GM12878 (cell line): ENCODE measurements at regions not wholly inside any gene's neighbourhood (a gene's known extent, or its start where the extent isn't known, plus 50 kb on each side); places are given as distances from the start of the nearest gene placed in this dataset.

Source experiments
- ATAC-seq: fragments of 200-7000 bp; cut with Tn5 transposase; 3 replicates; pipeline ENCODE4 v1.9.1; 2020; ENCODE audit warnings: mild to moderate bottlenecking, moderate library complexity
- BruUV-seq: library from RNA; stranded (reverse); fragments of 400-500 nt; replicated peaks from 2 replicates; lab custom pipeline; 2021; lab: Mats Ljungman, UMichigan
- CTCF ChIA-PET: fragments of 300-600 bp; sonication (Branson Sonifier 250); formaldehyde crosslinking; extraction: SDS; loops from one replicate; lab custom pipeline; 2021; ENCODE audit warnings: inconsistent platforms; lab: Yijun Ruan, JAX
- POLR2A ChIA-PET: fragments of 350-600 bp; formaldehyde crosslinking; extraction: SDS; loops from one replicate; lab custom pipeline; 2021; ENCODE audit warnings: inconsistent platforms; lab: Charles Lee
- RAD21 ChIA-PET: fragments of 300-600 bp; sonication (Branson Sonifier 250); formaldehyde crosslinking; loops from one replicate; lab custom pipeline; 2023; ENCODE audit warnings: antibody characterized with exemption; ENCODE audit not compliant: unreplicated experiment; lab: Charles Lee
- SMC1A ChIA-PET: fragments of 300-600 bp; sonication (Branson Sonifier 250); formaldehyde crosslinking; loops from one replicate; lab custom pipeline; 2023; ENCODE audit not compliant: unreplicated experiment, uncharacterized antibody; lab: Charles Lee
- DNase-seq: peaks from one replicate; pipeline ENCODE4 v3.0.0-alpha.2; 2011; ENCODE audit warnings: low read depth, low spot score
- FAIRE-seq: peaks from 3 replicates; lab custom pipeline; 2011; peaks lifted over from hg19 to GRCh38; lab: Jason Lieb, UNC
- H2AFZ ChIP-seq: 2 replicates; pipeline ENCODE4 v1.6.0; 2011; ENCODE audit warnings: low read depth, low read length, control low read depth; ENCODE audit not compliant: control insufficient read depth
- H3K27ac ChIP-seq: 2 replicates; pipeline ENCODE4 v1.5.1; 2011; ENCODE audit warnings: control low read depth; ENCODE audit not compliant: control insufficient read depth, insufficient read depth
- H3K27me3 ChIP-seq, 2 experiments: replicated peaks in 1 of 2; 2 replicates each; pipeline versions ENCODE4 v1.6.0 to v1.6.1; 2011; ENCODE audit warnings: low read length in 1 of 2; ENCODE audit not compliant: control insufficient read depth in 2 of 2, insufficient read depth in 2 of 2
- H3K36me3 ChIP-seq, 2 experiments: 2 replicates each; pipeline ENCODE4 v1.5.1; 2011; ENCODE audit warnings: low read length in 1 of 2; ENCODE audit not compliant: control insufficient read depth in 2 of 2, insufficient read depth in 2 of 2
- H3K4me1 ChIP-seq: 2 replicates; pipeline ENCODE4 v1.6.1; 2011; ENCODE audit warnings: mild to moderate bottlenecking, low read length, moderate library complexity, mixed read lengths; ENCODE audit not compliant: control insufficient read depth, insufficient read depth
- H3K4me2 ChIP-seq: 2 replicates; pipeline ENCODE4 v1.6.0; 2011; ENCODE audit warnings: control low read depth; ENCODE audit not compliant: control insufficient read depth, insufficient read depth
- H3K4me3 ChIP-seq: fragments of 200-600 bp; sonication (generic); 2 replicates; pipeline ENCODE4 v1.5.1; 2016
- H3K79me2 ChIP-seq: 2 replicates; pipeline ENCODE4 v1.6.0; 2011; ENCODE audit warnings: low read length; ENCODE audit not compliant: control insufficient read depth, insufficient read depth
- H3K9ac ChIP-seq: 2 replicates; pipeline ENCODE4 v1.8.0; 2011; ENCODE audit warnings: low read length, control low read depth, mixed read lengths; ENCODE audit not compliant: control insufficient read depth, insufficient read depth
- H3K9me3 ChIP-seq: replicated peaks from 3 replicates; pipeline ENCODE4 v1.5.1; 2011; ENCODE audit warnings: mild to moderate bottlenecking, low read length; ENCODE audit not compliant: control insufficient read depth, insufficient read depth
- H4K20me1 ChIP-seq: 2 replicates; pipeline ENCODE4 v1.6.0; 2011; ENCODE audit not compliant: control insufficient read depth, insufficient read depth
- EZH2 ChIP-seq: IDR thresholded peaks from 2 replicates; pipeline ENCODE4 v1.6.1; 2012; ENCODE audit warnings: low read depth, mild to moderate bottlenecking, control low read depth, inconsistent platforms, low read length, borderline replicate concordance; ENCODE audit not compliant: control insufficient read depth
- HDAC6 ChIP-seq: fragments of 200-600 bp; sonication (generic); IDR thresholded peaks from one replicate; pipeline ENCODE4 v1.8.0; 2017; ENCODE audit warnings: antibody characterized with exemption; ENCODE audit not compliant: unreplicated experiment
- RB1 ChIP-seq: fragments of 450-650 bp; formaldehyde crosslinking; IDR thresholded peaks from 2 replicates; pipeline ENCODE4 v1.6.1; 2017; ENCODE audit warnings: mild to moderate bottlenecking, borderline replicate concordance
- SMAD1 ChIP-seq: fragments of 450-650 bp; IDR thresholded peaks from 2 replicates; pipeline ENCODE4 v1.6.1; 2018; ENCODE audit warnings: mild to moderate bottlenecking, low read depth; ENCODE audit not compliant: partially characterized antibody
- ZNF384 ChIP-seq: IDR thresholded peaks from 2 replicates; pipeline ENCODE4 v1.6.1; 2012; ENCODE audit warnings: low read depth, mild to moderate bottlenecking, low read length, improper control_type of control experiment, borderline replicate concordance
- WGBS: methylation state at CpG from one replicate; pipeline ENCODE4 v1.1.6; 2016; ENCODE audit warnings: low lambda C conversion rate; ENCODE audit not compliant: insufficient replicate concordance, insufficient coverage; ENCODE audit errors: missing lambda C conversion rate; 5-methylcytosine and 5-hydroxymethylcytosine counted together
- in situ Hi-C: fragments of 300-500 bp; cut with MboI; formaldehyde crosslinking; loops from 9 replicates; pipeline ENCODE4 v1.14.3; 2018; ENCODE audit warnings: mixed read lengths
- intact Hi-C: fragments of 100-400 bp; cut with micrococcal nuclease; formaldehyde crosslinking; loops from one replicate; pipeline ENCODE4 v1.14.2; 2022; ENCODE audit not compliant: unreplicated experiment

DNA sequence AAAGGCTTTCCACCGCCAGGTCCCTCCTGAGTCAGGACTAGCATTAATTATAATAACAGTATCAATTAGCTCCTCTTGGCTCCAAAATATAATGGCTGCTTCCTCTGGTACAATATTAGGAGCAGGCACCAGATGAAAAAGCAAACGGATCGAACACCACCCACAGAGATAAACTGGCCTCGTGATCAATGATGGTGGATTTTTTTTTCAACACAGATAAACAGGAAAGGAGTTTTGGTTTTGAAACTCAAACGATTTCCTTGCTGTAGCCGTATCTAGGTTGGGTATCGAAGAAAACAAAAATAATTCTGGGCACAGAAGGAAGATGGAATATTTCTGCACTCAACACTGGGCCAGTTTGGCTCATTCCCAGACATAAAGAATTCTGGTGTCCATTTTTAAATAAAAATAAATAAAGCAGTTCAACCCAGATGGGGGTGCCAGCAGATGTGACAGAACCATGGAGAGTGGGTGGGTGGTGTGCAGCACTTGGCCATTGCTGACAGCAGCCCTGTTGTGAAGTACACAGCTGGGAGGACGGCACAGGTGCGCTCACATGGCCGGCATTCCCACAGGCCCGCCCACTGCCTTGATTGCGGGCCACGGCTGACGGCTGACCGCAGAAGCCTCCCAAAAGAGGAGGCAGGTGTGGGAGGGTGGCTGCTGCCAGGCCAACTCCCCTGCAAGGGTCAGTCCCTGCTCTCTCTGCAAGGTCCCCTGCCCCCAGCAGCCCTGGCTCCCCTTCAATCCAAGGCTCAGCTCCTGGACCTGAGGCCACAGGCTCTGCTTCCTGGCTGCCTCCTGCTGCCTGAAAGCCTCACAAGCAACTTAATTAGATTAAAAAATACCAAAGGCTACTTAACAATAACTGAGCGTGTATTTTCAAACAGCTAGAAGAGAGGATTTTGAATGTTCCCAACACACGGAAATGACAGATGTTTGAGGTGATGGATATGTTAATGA, 351.9 kb upstream of the ID2 start:
- RAD21 ChIA-PET, result no interaction called here
- POLR2A ChIA-PET, result interaction anchor here (1.0 kb wide), 1 partner anchor 64 kb away, joined by 3 read pairs; no protein-coding TSS in a partner anchor

DNA sequence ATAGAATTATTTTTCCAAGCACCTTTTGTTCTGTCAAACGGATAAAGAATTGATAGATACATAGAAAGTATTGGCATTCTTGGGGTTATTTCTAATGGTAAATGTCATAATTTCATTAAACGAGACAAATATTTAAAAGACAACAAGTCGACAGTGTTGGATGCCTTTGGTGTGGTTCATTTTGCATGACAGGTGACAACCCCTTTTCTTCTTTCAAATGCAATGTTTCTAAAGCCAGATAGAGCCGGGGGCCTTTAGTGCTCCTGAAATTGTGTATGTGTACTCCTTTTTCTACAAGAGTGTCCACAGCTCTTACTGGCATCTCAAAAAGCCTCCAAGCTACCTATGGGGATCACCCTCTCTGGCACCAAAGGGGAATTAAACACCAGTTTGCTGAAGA, 350.8 kb upstream of the ID2 start:
- Histone ChIP-seq H3K27me3 (no peaks in the 10 kb centered on the region), H3K9me3 (no peaks in the 10 kb centered on the region; the same call in 2 of the 3 replicates), H3K36me3 (no peaks in the 10 kb centered on the region), H3K4me3 (no peak overlapping the region), H3K4me1 (no peaks in the 10 kb centered on the region), H3K4me2 (no peak overlapping the region), H3K9ac (no peak overlapping the region), H3K27ac (no peak overlapping the region), H3K79me2 (no peaks in the 10 kb centered on the region), H4K20me1 (no peaks in the 10 kb centered on the region), H2AFZ (no peak overlapping the region)
- ChIA-PET RAD21 (no interaction called here), CTCF (no interaction called here), SMC1A (interaction anchor here (1.0 kb wide), 1 partner anchor 139 kb away, joined by 3 read pairs; no protein-coding TSS in a partner anchor), POLR2A (no interaction called here)
- no peak for FAIRE-seq
- WGBS, result 64% methylated on average over 4 of the region's 4 CpGs
- no peak for DNase-seq
- BruUV-seq, result no TSS peak
- ATAC-seq, result no peak
- intact Hi-C loops, result no loop called here
- in situ Hi-C loops, result no loop called here
- no peak for TF ChIP-seq ZNF384
- TF ChIP-seq EZH2, result no peak
- no peak for TF ChIP-seq RB1
- no peak for TF ChIP-seq SMAD1

More for the DNA sequence above, 351.9 kb upstream of the ID2 start:
- ChIA-PET SMC1A (interaction anchor here (1.0 kb wide), 1 partner anchor 138 kb away, joined by 3 read pairs; no protein-coding TSS in a partner anchor), CTCF (no interaction called here)
- Histone ChIP-seq H3K36me3 (no peaks in the 10 kb centered on the region), H3K9ac (no peak overlapping the region), H3K27ac (no peak overlapping the region), H3K4me2 (no peak overlapping the region), H4K20me1 (no peaks in the 10 kb centered on the region), H3K27me3 (no peaks in the 10 kb centered on the region), H3K4me1 (no peaks in the 10 kb centered on the region), H2AFZ (no peak overlapping the region), H3K9me3 (no peaks in the 10 kb centered on the region; the same call in 2 of the 3 replicates), H3K79me2 (no peaks in the 10 kb centered on the region), H3K4me3 (no peak overlapping the region)
- 66% methylated on average over 17 of the region's 17 CpGs for WGBS
- TF ChIP-seq HDAC6, result no peak
- FAIRE-seq (no peak), DNase-seq (no peak), ATAC-seq (no peak)
- no TSS peak for BruUV-seq
- intact Hi-C loops, result no loop called here
- in situ Hi-C loops, result no loop called here
